AG09309 (cell line): ENCODE measurements at regions not wholly inside any gene's neighbourhood (a gene's known extent, or its start where the extent isn't known, plus 50 kb on each side); places are given as distances from the start of the nearest gene placed in this dataset.
"Not testable (repeated sequence)": the region's sequence is repeated elsewhere in the genome, so short reads cannot be mapped to it uniquely, and the experiment has no call there.

Experiments used
- DNase-seq: peaks from one replicate; pipeline ENCODE4 v3.0.0-alpha.2; 2010; ENCODE audit warnings: low read depth
- H3K4me3 ChIP-seq: 2 replicates; pipeline ENCODE4 v1.5.1; 2011; ENCODE audit warnings: mild to moderate bottlenecking, low read depth, low read length, moderate library complexity; ENCODE audit not compliant: control insufficient read depth
- CTCF ChIP-seq: IDR thresholded peaks from 2 replicates; pipeline ENCODE4 v1.5.1; 2011; ENCODE audit warnings: mild to moderate bottlenecking, low read depth, low read length, inconsistent platforms; ENCODE audit not compliant: insufficient read depth, control insufficient read depth; ENCODE audit errors: missing control alignments

GRCh38 chr20:5395932-5396727, 79.4 kb upstream of the PROKR2 start:
- no peak overlapping the region for H3K4me3 ChIP-seq
- DNase-seq, result no peak
- TF ChIP-seq CTCF, result no peak

- H3K4me3 ChIP-seq, result no peak overlapping the region
- no peak for DNase-seq
- TF ChIP-seq CTCF, result no peak
These were observed 76.6 kb upstream of the PROKR2 start for GRCh38 chr20:5393218-5393870.

- TF ChIP-seq CTCF, result no peak
- no peak for DNase-seq
- H3K4me3 ChIP-seq, result no peak overlapping the region
These were observed 74.0 kb upstream of the PROKR2 start for GRCh38 chr20:5390720-5391119.

GRCh38 chr20:5386846-5387245, 70.1 kb upstream of the PROKR2 start:
- H3K4me3 ChIP-seq, DNase-seq: not testable (repeated sequence)

- not testable (repeated sequence) for DNase-seq
These were observed 64.8 kb upstream of the PROKR2 start for GRCh38 chr20:5381527-5381926.

GRCh38 chr20:5377484-5377883, 60.7 kb upstream of the PROKR2 start:
- no peak overlapping the region for H3K4me3 ChIP-seq
- TF ChIP-seq CTCF, result no peak
- DNase-seq, result no peak

More at GRCh38 chr20:5381527-5381926, 64.8 kb upstream of the PROKR2 start:
- H3K4me3 ChIP-seq, result not testable (repeated sequence)

GRCh38 chr20:5376228-5376627, 59.5 kb upstream of the PROKR2 start:
- TF ChIP-seq CTCF, result no peak
- DNase-seq, result no peak
- no peak overlapping the region for H3K4me3 ChIP-seq
